T-cell (primary cell): ENCODE measurements at regions not wholly inside any gene's neighbourhood (a gene's known extent, or its start where the extent isn't known, plus 50 kb on each side); places are given as distances from the start of the nearest gene placed in this dataset.

Experiments used
- ATAC-seq, 4 experiments: fragments of 200-7000 bp in 3 of 4; fragments of 150-1000 bp in 1 of 4; cut with Tn5 transposase; replicated peaks in 1 of 4; 1 replicate in 3 of 4; 2 replicates in 1 of 4; pipeline ENCODE4 v1.10.0; 2021; ENCODE audit warnings: moderate library complexity in 3 of 4, mild to moderate bottlenecking in 2 of 4, moderate number of reproducible peaks in 1 of 4
- CTCF ChIA-PET, 2 donors: fragments of 300-600 bp; sonication (Branson Sonifier 250); formaldehyde crosslinking; loops; one replicate each; lab custom pipeline; 2022; ENCODE audit warnings: antibody characterized with exemption in 2 of 2; lab: Charles Lee
- POLR2A ChIA-PET, 2 donors: fragments of 300-600 bp; sonication (Branson Sonifier 250); formaldehyde crosslinking; loops; one replicate each; lab custom pipeline; 2022; ENCODE audit warnings: antibody characterized with exemption in 2 of 2; lab: Charles Lee
- DNase-seq, 35 experiments: peaks; one replicate each; pipeline versions ENCODE4 v3.0.0 to v3.0.0-alpha.2; 2013 to 2023
- H3K27ac ChIP-seq: one replicate; pipeline ENCODE4 v1.5.1; 2013; ENCODE audit warnings: low read length
- H3K27me3 ChIP-seq, 2 experiments: replicated peaks in 1 of 2; 1 replicate in 1 of 2; 2 replicates in 1 of 2; pipeline versions ENCODE4 v1.6.1 to v1.7.0; 2013; ENCODE audit warnings: low read length in 1 of 2, mixed read lengths in 1 of 2; ENCODE audit not compliant: control insufficient read depth in 2 of 2, insufficient read depth in 2 of 2; ENCODE audit errors: extremely low read depth in 1 of 2
- H3K36me3 ChIP-seq, 2 donors: 1 replicate in 1 of 2; 2 replicates in 1 of 2; pipeline versions ENCODE4 v1.6.1 to v1.7.0; 2013; ENCODE audit warnings: low read length in 1 of 2; ENCODE audit not compliant: control insufficient read depth in 2 of 2, insufficient read depth in 1 of 2; ENCODE audit errors: extremely low read depth in 1 of 2
- H3K4me1 ChIP-seq, 2 experiments: 1 replicate in 1 of 2; 2 replicates in 1 of 2; pipeline versions ENCODE4 v1.6.1 to v1.7.0; 2013; ENCODE audit warnings: low read length in 2 of 2, mixed read lengths in 1 of 2; ENCODE audit not compliant: insufficient read depth in 2 of 2, control insufficient read depth in 1 of 2; ENCODE audit errors: extremely low read depth in 1 of 2
- H3K4me3 ChIP-seq, 2 donors: 1 replicate in 1 of 2; 2 replicates in 1 of 2; pipeline versions ENCODE4 v1.5.1 to v1.7.0; 2013; ENCODE audit warnings: mild to moderate bottlenecking in 2 of 2, low read length in 1 of 2, moderate library complexity in 1 of 2; ENCODE audit not compliant: control insufficient read depth in 1 of 2; ENCODE audit errors: extremely low read depth in 1 of 2
- H3K9me3 ChIP-seq: 2 replicates; pipeline ENCODE4 v1.7.0; 2013
- H3K27ac Mint-ChIP-seq, 2 donors: one replicate each; pipeline ENCODE4 v1.8.0; 2020 to 2021; ENCODE audit warnings: mild to moderate bottlenecking in 2 of 2, mixed read lengths in 2 of 2
- H3K27me3 Mint-ChIP-seq, 2 donors: one replicate each; pipeline ENCODE4 v1.8.0; 2021 to 2022; ENCODE audit warnings: mixed read lengths in 2 of 2
- H3K36me3 Mint-ChIP-seq: one replicate; pipeline ENCODE4 v1.8.0; 2021; ENCODE audit warnings: mixed read lengths
- H3K4me1 Mint-ChIP-seq, 3 donors: one replicate each; pipeline ENCODE4 v1.8.0; 2020 to 2022; ENCODE audit warnings: mixed read lengths in 3 of 3, mild to moderate bottlenecking in 1 of 3
- H3K4me3 Mint-ChIP-seq, 3 donors: one replicate each; pipeline ENCODE4 v1.8.0; 2020 to 2022; ENCODE audit warnings: mild to moderate bottlenecking in 3 of 3, mixed read lengths in 3 of 3, moderate library complexity in 3 of 3
- H3K9me3 Mint-ChIP-seq, 3 donors: one replicate each; pipeline ENCODE4 v1.8.0; 2020 to 2022; ENCODE audit warnings: mixed read lengths in 3 of 3
- WGBS: methylation state at CpG from one replicate; pipeline ENCODE4 v1.1.5; 2013; ENCODE audit warnings: missing lambda C conversion rate; ENCODE audit not compliant: insufficient coverage; 5-methylcytosine and 5-hydroxymethylcytosine counted together

DNA sequence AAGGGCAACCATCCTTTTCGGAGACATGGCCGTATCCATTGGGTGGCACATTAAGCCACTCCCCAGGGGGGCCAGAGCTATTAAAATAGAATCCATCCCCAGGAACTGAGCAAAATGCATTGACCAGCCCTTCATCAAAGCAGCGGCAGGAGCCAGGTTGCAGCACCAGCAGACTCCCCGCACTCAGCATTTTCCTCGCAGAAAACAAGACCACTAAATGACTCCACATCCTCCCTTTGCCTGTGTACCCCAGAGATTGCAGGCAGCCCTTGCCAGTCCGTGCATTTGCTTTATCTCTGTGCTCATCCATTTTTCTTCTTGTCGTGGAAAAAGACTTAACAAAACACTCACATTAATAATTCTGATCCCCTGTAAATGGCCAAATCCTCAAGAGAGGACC is 144.4 kb upstream of the LARGE1 start:
- Histone ChIP-seq H3K27ac (no peak overlapping the region), H3K4me3 (no peak overlapping the region), H3K9me3 (peaks cover 2% of the 10 kb centered on the region), H3K27me3 (peaks cover 0 to 2% of the 10 kb centered on the region in 2 experiments), H3K36me3 (no peaks in the 10 kb centered on the region), H3K4me1 (no peaks in the 10 kb centered on the region)
- POLR2A ChIA-PET = no interaction called here
- H3K4me1 Mint-ChIP-seq = no peaks in the 10 kb centered on the region
- CTCF ChIA-PET = no interaction called here
- no peak overlapping the region for H3K27ac Mint-ChIP-seq
- DNase-seq = no peak
- H3K27me3 Mint-ChIP-seq = no peaks in the 10 kb centered on the region
- 80% methylated on average over 6 of the region's 7 CpGs for WGBS
- H3K9me3 Mint-ChIP-seq = peaks cover under 1 to 14% (median 3%) of the 10 kb centered on the region in 3 donors
- no peak for ATAC-seq
- no peak overlapping the region for H3K4me3 Mint-ChIP-seq
- no peaks in the 10 kb centered on the region for H3K36me3 Mint-ChIP-seq

DNA sequence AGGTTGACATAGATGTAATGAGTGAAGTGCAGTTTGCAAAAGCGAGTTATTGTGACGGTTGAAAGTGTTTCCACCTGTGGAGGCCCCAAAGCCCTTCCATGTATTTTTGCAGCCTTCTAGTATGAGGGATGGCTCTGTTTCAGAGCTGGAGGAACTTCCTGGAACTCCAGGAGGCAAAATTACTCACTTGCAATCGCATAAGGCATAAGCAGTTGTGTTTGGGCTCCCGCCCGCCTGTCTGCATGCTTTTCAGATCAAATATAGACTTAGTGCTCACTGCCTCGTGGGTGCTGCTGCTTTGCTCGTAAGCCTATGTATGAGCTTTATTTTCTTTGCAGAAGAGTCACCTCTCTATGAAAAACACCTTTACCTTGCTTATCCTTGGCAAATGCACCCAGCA is 146.8 kb upstream of the LARGE1 start:
- Mint-ChIP-seq H3K36me3 (no peaks in the 10 kb centered on the region), H3K27me3 (peaks cover 0 to 4% of the 10 kb centered on the region in 2 donors), H3K4me1 (no peaks in the 10 kb centered on the region), H3K9me3 (peaks cover 0 to 24% (median 2%) of the 10 kb centered on the region in 3 donors), H3K4me3 (no peak overlapping the region), H3K27ac (no peak overlapping the region)
- Histone ChIP-seq H3K4me3 (no peak overlapping the region), H3K9me3 (no peaks in the 10 kb centered on the region), H3K36me3 (no peaks in the 10 kb centered on the region), H3K27me3 (peaks cover 0 to 2% of the 10 kb centered on the region in 2 experiments), H3K4me1 (no peaks in the 10 kb centered on the region), H3K27ac (no peak overlapping the region)
- WGBS = 60% methylated on average over 1 of the region's 7 CpGs
- ATAC-seq (no peak), DNase-seq (no peak)
- CTCF ChIA-PET = no interaction called here
- POLR2A ChIA-PET = no interaction called here

DNA sequence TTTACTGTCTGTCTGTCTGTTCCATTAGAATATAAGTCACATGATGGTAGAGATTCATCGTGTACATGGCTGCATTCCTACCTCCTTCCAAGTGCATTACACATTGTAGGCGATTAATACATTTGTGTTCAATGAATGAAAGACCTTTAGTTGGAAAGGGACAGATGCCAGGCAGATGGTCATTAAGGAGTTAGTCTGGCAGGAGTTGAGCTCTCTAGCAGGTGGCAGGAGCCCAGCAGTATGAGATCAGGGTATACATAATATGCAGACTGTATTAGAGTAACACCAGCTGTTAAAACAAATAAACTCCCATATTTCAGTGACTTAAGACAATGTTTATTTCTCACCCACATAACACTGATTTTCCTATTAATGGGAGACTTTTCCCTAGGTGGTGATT is 147.7 kb upstream of the LARGE1 start:
- Mint-ChIP-seq H3K9me3 (peaks cover 0 to 24% (median 2%) of the 10 kb centered on the region in 3 donors), H3K27me3 (peaks cover 0 to 4% of the 10 kb centered on the region in 2 donors)

DNA sequence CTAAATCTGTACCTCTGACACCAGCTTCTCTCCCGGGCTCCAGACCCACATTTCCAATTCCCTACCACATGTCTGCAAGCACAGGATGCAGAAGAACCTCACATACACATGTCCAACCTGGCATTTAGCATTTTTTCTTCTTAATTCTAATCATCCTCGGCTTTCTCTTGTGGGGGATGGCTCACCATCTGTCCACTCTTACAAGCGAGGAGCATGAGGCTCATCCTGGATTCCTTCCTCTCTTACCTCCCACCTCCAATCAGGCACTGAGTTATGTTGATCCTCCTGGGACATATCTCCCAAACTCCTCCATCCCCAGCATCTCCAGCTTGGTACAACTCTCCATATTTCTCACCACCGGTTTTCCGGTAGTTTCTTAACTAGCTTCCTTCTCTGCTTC is 149.8 kb upstream of the LARGE1 start:
- Histone ChIP-seq H3K4me3 (no peak overlapping the region), H3K36me3 (no peaks in the 10 kb centered on the region), H3K27ac (no peak overlapping the region), H3K27me3 (no peaks in the 10 kb centered on the region), H3K9me3 (no peaks in the 10 kb centered on the region), H3K4me1 (no peaks in the 10 kb centered on the region)
- H3K9me3 Mint-ChIP-seq = peaks cover 0 to 29% (median 2%) of the 10 kb centered on the region in 3 donors
- WGBS = 65% methylated on average over 3 of the region's 5 CpGs
- no peak overlapping the region for H3K27ac Mint-ChIP-seq
- H3K27me3 Mint-ChIP-seq = peaks cover 0 to 4% of the 10 kb centered on the region in 2 donors
- ATAC-seq (no peak), DNase-seq (no peak)
- H3K4me3 Mint-ChIP-seq = no peak overlapping the region
- no peaks in the 10 kb centered on the region for H3K36me3 Mint-ChIP-seq
- no peaks in the 10 kb centered on the region for H3K4me1 Mint-ChIP-seq
- POLR2A ChIA-PET = no interaction called here
- CTCF ChIA-PET = no interaction called here

More for the DNA sequence above, 147.7 kb upstream of the LARGE1 start:
- Histone ChIP-seq H3K9me3 (no peaks in the 10 kb centered on the region), H3K4me3 (no peak overlapping the region), H3K36me3 (no peaks in the 10 kb centered on the region), H3K4me1 (no peaks in the 10 kb centered on the region), H3K27ac (no peak overlapping the region), H3K27me3 (peaks cover 0 to 2% of the 10 kb centered on the region in 2 experiments)
- ATAC-seq (no peak), DNase-seq (no peak)
- Mint-ChIP-seq H3K27ac (no peak overlapping the region), H3K36me3 (no peaks in the 10 kb centered on the region), H3K4me3 (no peak overlapping the region), H3K4me1 (no peaks in the 10 kb centered on the region)
- ChIA-PET POLR2A (no interaction called here), CTCF (no interaction called here)
- no CpG with 5 or more reads among the region's 2 CpGs for WGBS

DNA sequence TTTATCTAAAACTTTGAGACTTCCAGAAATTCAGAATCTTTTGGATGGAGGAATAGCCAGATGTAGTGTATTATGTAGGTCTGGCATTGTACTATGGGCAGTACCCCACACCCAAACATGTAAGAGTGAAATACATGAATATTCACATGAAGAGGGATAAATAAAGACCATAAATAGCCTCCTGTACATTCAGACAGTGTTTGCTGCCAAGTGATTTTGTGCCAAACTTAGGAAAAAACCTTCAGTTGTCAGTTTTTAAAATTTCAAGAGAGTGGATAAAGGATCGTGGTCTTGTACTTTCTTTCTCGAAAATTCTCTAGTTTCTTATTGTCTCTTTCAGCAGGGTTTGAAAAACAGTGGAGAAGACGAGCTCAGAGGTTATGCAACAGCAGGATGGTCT is 150.3 kb upstream of the LARGE1 start:
- Histone ChIP-seq H3K4me1 (no peaks in the 10 kb centered on the region), H3K9me3 (no peaks in the 10 kb centered on the region), H3K4me3 (no peak overlapping the region), H3K27ac (no peak overlapping the region), H3K27me3 (no peaks in the 10 kb centered on the region), H3K36me3 (no peaks in the 10 kb centered on the region)
- WGBS = no CpG with 5 or more reads among the region's 3 CpGs
- Mint-ChIP-seq H3K4me1 (no peaks in the 10 kb centered on the region), H3K4me3 (no peak overlapping the region), H3K36me3 (no peaks in the 10 kb centered on the region), H3K27ac (no peak overlapping the region), H3K9me3 (peaks cover 0 to 28% (median 2%) of the 10 kb centered on the region in 3 donors), H3K27me3 (peaks cover 0 to 4% of the 10 kb centered on the region in 2 donors)
- CTCF ChIA-PET = no interaction called here
- POLR2A ChIA-PET = no interaction called here
- ATAC-seq (no peak), DNase-seq (no peak)

DNA sequence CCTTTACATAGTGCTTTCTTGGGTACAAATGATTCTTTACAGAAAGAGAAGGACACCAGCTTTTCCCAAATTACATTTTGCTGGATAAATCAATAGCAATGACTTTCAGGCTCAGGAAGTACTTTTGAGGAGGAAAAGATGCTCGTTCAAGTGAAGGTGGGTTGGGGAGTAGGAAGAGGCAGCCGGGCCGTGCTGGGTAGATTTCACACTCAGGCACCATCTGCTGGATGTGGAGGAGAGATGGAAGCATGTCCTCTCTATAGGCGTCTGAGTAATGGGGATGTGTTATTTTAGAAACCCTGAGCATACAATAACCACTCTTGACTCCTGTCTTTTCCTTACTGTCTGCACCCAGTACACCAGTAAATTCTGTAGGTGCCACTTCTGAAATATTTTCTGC is 152.3 kb upstream of the LARGE1 start:
- WGBS = 38% methylated on average over 2 of the region's 4 CpGs
- H3K9me3 Mint-ChIP-seq = peaks cover 0 to 24% (median 2%) of the 10 kb centered on the region in 3 donors

DNA sequence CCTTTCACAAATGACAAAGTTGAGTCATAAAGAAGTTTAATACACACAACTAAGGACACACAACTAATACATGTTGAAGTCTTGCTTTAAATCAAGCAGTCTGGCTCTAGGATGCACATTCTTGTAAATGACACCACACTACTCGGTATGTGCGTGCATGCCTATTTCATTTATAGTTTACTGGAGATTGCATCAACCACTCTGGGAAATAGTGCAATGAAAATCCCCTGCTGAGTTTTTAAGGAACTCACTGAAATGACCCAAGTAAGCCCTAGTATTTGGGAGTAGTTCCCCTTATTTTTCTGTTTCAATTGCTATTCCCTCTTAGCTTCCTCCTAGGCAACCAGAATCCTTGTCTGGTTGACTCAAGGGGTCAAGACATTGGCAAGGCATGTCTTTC is 160.2 kb upstream of the LARGE1 start:
- Histone ChIP-seq H3K27ac (no peak overlapping the region), H3K9me3 (no peaks in the 10 kb centered on the region), H3K4me1 (no peaks in the 10 kb centered on the region), H3K4me3 (no peak overlapping the region), H3K27me3 (no peaks in the 10 kb centered on the region), H3K36me3 (no peaks in the 10 kb centered on the region)
- no peaks in the 10 kb centered on the region for H3K27me3 Mint-ChIP-seq
- POLR2A ChIA-PET = no interaction called here
- no peak overlapping the region for H3K27ac Mint-ChIP-seq
- no peak for DNase-seq
- ATAC-seq = no peak
- no peak overlapping the region for H3K4me3 Mint-ChIP-seq
- WGBS = 100% methylated on average over 1 of the region's 2 CpGs
- peaks cover 8 to 18% (median 8%) of the 10 kb centered on the region in 3 donors for H3K9me3 Mint-ChIP-seq
- CTCF ChIA-PET = no interaction called here
- H3K36me3 Mint-ChIP-seq = no peaks in the 10 kb centered on the region
- no peaks in the 10 kb centered on the region for H3K4me1 Mint-ChIP-seq

More for the DNA sequence above, 152.3 kb upstream of the LARGE1 start:
- H3K36me3 ChIP-seq = no peaks in the 10 kb centered on the region
- H3K36me3 Mint-ChIP-seq = no peaks in the 10 kb centered on the region
- ChIA-PET POLR2A (no interaction called here), CTCF (no interaction called here)
- H3K4me1 Mint-ChIP-seq = no peaks in the 10 kb centered on the region
- H3K27me3 Mint-ChIP-seq = peaks cover 0 to 4% of the 10 kb centered on the region in 2 donors
- no peaks in the 10 kb centered on the region for H3K9me3 ChIP-seq
- no peak overlapping the region for H3K4me3 Mint-ChIP-seq
- H3K4me3 ChIP-seq = no peak overlapping the region
- no peaks in the 10 kb centered on the region for H3K4me1 ChIP-seq
- H3K27me3 ChIP-seq = no peaks in the 10 kb centered on the region
- H3K27ac ChIP-seq = no peak overlapping the region
- DNase-seq (no peak), ATAC-seq (no peak)
- H3K27ac Mint-ChIP-seq = no peak overlapping the region
